ENCODE measurements at regions not wholly inside any gene's neighbourhood (a gene's known extent, or its start where the extent isn't known, plus 50 kb on each side); places are given as distances from the start of the nearest gene placed in this dataset.

GRCh38 chr3:72344236-72344635 lies 504.0 kb downstream of the SHQ1 start:
- H3K36me3 Mint-ChIP-seq (ENCODE audit: low read depth), result no peaks in the 10 kb centered on the region
- H3K36me3 ChIP-seq (ENCODE audit: insufficient read depth), result no peaks in the 10 kb centered on the region
- H3K27ac Mint-ChIP-seq, result no peak overlapping the region
- H3K79me2 ChIP-seq (replicated peaks; ENCODE audit: insufficient read depth), result no peaks in the 10 kb centered on the region
- no peak overlapping the region for H3K4me3 Mint-ChIP-seq
- peaks cover 18% of the 10 kb centered on the region for H3K4me1 Mint-ChIP-seq
- DNase-seq (ENCODE audit: low spot score), result no peak
- H3K4me2 ChIP-seq, result no peak overlapping the region
- H3K27me3 ChIP-seq (ENCODE audit: insufficient read depth), result no peaks in the 10 kb centered on the region
- peaks cover 9% of the 10 kb centered on the region for H3K27me3 Mint-ChIP-seq (ENCODE audit: insufficient read depth, low read depth, poor library complexity)
- no peak for TF ChIP-seq ZNF462 (CRISPR knock-in tag; IDR thresholded peaks at IDR 0.05)
- no peak for TF ChIP-seq CREB1 (CRISPR knock-in tag; IDR thresholded peaks at IDR 0.05; ENCODE audit: low read depth)
- no peak for TF ChIP-seq POLR2AphosphoS5 (IDR thresholded peaks at IDR 0.05; ENCODE audit: low read depth)
- no peak for TF ChIP-seq EZH2 (IDR thresholded peaks at IDR 0.05; ENCODE audit: low read depth, unreplicated experiment)
- TF ChIP-seq, protein P1, sequence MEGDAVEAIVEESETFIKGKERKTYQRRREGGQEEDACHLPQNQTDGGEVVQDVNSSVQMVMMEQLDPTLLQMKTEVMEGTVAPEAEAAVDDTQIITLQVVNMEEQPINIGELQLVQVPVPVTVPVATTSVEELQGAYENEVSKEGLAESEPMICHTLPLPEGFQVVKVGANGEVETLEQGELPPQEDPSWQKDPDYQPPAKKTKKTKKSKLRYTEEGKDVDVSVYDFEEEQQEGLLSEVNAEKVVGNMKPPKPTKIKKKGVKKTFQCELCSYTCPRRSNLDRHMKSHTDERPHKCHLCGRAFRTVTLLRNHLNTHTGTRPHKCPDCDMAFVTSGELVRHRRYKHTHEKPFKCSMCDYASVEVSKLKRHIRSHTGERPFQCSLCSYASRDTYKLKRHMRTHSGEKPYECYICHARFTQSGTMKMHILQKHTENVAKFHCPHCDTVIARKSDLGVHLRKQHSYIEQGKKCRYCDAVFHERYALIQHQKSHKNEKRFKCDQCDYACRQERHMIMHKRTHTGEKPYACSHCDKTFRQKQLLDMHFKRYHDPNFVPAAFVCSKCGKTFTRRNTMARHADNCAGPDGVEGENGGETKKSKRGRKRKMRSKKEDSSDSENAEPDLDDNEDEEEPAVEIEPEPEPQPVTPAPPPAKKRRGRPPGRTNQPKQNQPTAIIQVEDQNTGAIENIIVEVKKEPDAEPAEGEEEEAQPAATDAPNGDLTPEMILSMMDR (conservative IDR thresholded peaks at IDR 0.05; ENCODE audit: low read depth in 2 of 2), result no peak
- no peak for TF ChIP-seq ETS1 (IDR thresholded peaks at IDR 0.05)
- H4K20me1 ChIP-seq (replicated peaks; ENCODE audit: insufficient read depth), result no peaks in the 10 kb centered on the region
- no peak for ATAC-seq
- no peaks in the 10 kb centered on the region for H3K9me3 Mint-ChIP-seq
- H2AFZ ChIP-seq, result no peak overlapping the region
- H3K4me1 ChIP-seq (ENCODE audit: insufficient read depth), result peaks cover 6% of the 10 kb centered on the region; the same call in 1 of the 2 replicates
- no peak overlapping the region for H3K4me3 ChIP-seq
- H3K27ac ChIP-seq (ENCODE audit: low read depth), result no peak overlapping the region
- H3F3A ChIP-seq (replicated peaks; ENCODE audit: low read depth), result no peaks in the 10 kb centered on the region
- H3K9me2 ChIP-seq (ENCODE audit: insufficient read depth), result no peaks in the 10 kb centered on the region
